GM18498 (cell line): ENCODE measurements at regions not wholly inside any gene's neighbourhood (a gene's known extent, or its start where the extent isn't known, plus 50 kb on each side); places are given as distances from the start of the nearest gene placed in this dataset.
A peak's percentile ranks its signal among the peaks of the same experiment; 100 is the strongest.
"Not testable (repeated sequence)": the region's sequence is repeated elsewhere in the genome, so short reads cannot be mapped to it uniquely, and the experiment has no call there.

Source experiments
- ATAC-seq: cut with Tn5 transposase; IDR thresholded peaks from one replicate; pipeline ENCODE4 v1.9.1; 2021; ENCODE audit warnings: mild to moderate bottlenecking, moderate library complexity; ENCODE audit not compliant: unreplicated experiment

GRCh38 chr6:27775138-27775795 lies 136.9 kb downstream of the OR2B2 start:
- ATAC-seq: not testable (repeated sequence)

DNA sequence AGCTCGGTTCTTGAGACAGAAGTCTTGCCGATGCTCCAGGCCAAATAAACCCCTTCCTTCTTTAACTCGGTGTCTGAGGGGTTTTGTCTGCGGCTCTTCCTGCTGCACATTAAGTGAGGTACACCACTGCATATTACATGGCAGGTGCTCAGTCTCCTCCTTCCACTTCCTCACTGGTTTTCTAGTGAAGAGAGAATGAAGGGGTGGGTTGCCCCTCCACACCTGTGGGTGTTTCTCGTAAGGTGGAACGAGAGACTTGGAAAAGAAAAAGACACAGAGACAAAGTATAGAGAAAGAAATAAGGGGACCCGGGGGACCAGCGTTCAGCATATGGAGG lies 138.0 kb downstream of the OR2B2 start:
- ATAC-seq: not testable (repeated sequence)

GRCh38 chr6:27773542-27774263 lies 138.5 kb downstream of the OR2B2 start:
- not testable (repeated sequence) for ATAC-seq

DNA sequence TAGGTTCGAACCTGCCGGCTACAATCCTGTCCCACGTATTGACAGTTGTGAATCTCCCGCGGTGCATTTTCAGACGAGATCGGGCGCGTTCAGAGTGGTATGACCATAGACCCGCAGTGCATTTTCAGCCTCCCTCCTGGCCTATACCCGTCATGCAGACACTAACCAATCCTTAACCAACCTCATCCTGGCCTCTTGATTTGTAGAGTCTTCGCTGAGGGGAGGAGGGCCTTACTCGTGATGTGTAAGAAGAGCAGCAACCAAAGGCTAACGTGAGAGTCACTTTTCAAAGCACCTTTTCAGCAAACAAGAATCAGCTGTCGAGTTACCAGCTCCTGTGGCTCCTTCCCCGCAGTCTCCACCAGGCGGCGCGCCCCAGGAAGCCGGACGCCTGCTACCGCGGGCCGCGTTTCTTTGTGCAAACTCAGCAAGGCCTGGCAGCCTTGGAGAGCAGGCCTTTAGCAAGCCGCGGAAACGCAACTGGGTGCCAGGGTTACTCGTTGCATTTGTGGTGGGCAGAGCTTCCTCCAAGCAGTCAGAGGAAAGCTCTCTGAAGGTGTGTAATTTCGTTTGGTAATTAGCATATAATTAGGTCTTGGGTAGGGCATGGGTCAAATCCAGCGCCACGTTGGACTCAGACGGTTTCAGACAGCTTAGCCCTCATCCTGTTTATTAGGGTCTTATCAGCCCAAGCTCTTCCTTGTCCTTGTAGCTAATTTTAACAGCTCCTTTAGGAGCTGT lies 139.8 kb downstream of the OR2B2 start:
- peak; percentile 92 for ATAC-seq

- no peak for ATAC-seq
Observed at GRCh38 chr6:27771235-27771634, 141.0 kb downstream of the OR2B2 start.

GRCh38 chr6:27770724-27771123 lies 141.5 kb downstream of the OR2B2 start:
- no peak for ATAC-seq

GRCh38 chr6:27768556-27768955 lies 143.6 kb downstream of the OR2B2 start:
- no peak for ATAC-seq

GRCh38 chr6:27767851-27768250 lies 144.3 kb downstream of the OR2B2 start:
- no peak for ATAC-seq

DNA sequence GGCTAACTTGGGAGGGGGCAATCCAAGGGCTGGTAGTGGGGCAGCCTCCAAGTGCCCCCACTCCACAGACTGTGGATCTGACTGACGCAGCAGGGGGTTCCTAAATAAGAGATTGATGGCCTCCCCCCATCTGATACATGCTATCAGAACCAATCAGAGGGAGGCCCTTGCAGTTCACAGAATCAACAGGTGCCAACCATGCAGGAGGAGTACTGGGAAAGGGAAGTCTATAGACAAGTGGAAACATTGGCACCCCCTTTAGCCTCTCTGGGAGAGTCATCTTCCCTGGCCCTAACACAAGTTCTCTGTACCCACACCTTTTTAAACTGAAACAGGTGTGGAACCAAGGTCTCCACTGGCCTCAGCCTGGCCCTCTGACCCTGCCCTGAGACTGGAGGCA lies 145.8 kb downstream of the OR2B2 start:
- no peak for ATAC-seq

DNA sequence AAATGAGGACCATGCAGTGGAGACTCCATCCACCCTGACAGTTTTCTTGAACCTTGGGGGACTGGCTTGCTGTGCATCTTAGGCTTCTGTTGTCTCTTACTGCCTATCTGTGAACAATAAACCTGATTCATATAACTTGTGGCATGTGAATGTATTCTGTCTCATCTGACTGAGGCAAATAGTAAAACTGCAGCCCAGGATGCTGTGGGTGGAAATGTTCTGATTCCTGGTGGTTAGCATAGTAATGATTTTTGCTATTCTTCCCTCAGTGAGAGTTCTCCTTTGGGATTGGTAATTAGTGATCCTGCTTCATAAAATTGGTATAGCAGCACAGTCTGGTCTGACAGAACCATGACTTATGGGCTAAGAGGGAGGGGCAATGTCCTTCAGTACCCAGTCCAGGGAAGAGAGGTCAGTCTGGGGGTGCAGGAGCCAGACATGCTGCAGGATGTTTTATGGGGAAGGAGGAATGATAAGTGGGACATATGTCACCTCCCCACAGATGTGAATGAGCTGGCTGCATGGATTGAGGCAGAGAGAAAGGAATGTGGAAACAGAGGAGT lies 147.1 kb downstream of the OR2B2 start:
- ATAC-seq: no peak

DNA sequence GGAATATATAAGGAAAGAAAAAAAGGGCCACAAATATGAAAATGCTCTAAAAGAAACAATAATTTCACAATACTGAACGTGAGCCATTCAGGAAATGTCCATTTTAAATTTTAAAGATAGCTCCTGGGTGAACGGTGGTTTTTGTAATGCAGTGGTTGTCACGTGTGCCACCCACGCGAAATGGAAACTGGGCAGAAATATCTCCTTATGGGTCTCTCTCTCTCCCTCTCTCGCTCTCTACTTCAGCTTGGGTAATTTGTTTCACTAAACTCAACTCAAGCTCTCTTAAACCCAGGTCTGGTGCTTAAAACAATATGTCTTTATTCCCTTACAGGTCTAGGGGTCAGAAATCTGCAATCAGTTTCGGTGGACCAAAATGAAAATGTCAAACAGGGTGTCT lies 150.8 kb downstream of the OR2B2 start:
- peak; percentile 40 for ATAC-seq

GRCh38 chr6:27760464-27760863 lies 151.7 kb downstream of the OR2B2 start:
- ATAC-seq: no peak

- ATAC-seq: no peak
Observed at GRCh38 chr6:27759930-27760329, 152.3 kb downstream of the OR2B2 start.

DNA sequence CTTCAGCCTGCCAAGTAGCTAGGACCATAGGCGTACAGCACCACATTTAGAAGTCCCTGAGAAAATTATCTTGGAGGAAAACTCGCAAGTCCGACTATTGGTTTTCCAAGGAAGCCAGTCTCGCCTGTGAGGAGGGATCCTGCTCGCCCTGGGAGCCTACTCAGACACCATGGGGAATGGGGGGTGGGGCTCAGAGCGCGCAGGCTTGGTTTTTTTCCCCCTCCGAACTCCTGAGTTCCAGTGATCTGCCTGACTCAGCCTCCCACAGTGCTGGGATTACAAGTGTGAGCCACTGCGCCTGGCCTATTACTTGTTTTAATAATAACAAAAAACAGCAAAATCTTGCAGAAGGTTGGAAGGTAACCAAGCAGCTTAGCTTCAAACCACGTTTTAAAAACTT lies 153.7 kb downstream of the OR2B2 start:
- ATAC-seq: no peak

- no peak for ATAC-seq
Observed at GRCh38 chr6:27757307-27757706, 154.9 kb downstream of the OR2B2 start.

GRCh38 chr6:27755768-27756167 lies 156.4 kb downstream of the OR2B2 start:
- ATAC-seq: no peak

DNA sequence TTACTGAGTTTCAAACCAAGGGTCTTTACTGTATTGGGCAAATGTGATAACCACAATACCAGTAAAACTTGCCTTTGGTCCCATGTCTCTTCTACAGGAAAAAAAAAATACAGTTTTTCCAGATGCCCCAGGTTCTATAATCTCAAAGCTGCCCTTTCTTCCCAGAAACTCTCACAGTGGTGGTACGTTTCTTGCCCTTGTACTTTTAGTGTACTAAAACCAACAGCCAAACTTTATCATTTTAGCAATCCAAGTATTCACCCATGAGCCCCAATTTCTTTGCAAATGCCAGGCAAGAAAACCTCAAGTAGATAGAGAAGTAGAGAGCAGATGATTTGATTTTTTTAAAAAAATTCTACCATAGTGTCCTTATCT lies 157.8 kb downstream of the OR2B2 start:
- ATAC-seq: no peak

DNA sequence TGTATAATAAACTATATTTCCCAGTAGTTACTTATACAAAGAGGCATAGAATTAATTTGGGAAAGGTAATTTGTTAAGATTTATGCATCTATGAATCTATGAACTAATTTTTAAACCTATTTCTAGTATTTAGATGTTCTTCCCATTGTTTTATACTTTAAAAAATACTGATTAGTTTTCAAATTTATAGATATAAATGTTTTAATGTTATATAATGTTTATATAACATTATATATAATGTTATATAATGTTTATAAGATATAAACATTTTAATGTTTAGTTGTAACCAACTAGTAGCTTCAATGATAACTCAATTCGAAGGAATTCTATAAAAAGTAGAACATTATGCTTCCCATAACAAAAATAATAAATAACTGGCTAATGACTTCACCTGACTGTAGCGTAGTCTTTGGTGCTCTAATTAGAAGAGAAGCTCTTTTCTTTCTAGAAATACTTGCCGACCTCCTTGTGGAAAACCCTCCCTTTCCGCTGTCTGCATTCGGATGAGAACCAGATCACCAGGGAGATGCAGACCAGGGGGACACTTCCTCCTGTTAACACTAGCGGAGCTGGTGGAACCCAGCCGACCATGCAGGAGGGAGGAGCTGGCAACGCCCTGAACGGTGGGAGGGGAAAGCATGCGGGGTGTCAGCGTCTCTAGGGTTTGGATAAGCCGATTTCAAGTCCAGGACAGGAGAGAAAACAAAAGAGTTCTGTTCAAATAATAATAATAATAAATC lies 158.4 kb downstream of the OR2B2 start:
- peak; percentile 64 for ATAC-seq

DNA sequence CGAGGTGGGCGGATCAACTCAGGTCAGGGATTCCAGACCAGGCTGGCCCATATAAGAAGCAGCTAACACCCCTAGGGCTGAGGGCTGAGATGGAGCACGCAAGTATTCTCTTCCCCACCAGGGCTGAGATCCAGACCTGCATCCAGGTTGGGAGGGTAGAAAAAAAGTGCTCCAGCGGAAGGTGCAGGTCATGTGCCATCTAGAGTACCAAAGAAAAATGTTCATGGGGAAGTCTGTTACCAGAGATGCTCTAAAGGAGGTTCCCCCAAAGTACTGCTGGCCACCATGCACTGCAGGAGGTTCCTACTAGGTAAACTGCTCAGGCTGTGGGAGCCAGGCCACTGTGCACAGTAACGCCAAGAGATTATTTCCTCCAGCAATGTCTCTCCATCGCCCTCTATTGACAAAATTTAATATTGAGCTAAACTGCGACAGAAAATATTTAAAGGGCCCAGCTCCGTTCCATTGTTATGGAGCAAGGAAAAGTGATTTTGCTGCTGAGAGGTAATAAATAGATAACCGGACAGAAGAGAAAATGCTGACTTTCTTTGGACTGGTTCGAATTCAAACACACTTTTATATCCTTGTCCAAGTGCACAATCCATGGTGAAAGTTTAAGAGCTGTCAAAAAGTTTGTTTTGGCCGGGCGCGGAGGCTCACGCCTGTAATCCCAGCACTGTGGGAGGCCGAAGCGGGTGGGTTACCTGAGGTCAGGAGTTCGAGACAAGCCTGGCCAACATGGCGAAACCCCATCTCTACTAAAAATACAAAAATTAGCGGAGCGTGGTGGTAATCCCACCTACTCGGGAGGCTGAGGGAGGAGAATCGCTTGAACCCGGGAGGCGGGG lies 159.9 kb downstream of the OR2B2 start:
- peak; percentile 37 for ATAC-seq

DNA sequence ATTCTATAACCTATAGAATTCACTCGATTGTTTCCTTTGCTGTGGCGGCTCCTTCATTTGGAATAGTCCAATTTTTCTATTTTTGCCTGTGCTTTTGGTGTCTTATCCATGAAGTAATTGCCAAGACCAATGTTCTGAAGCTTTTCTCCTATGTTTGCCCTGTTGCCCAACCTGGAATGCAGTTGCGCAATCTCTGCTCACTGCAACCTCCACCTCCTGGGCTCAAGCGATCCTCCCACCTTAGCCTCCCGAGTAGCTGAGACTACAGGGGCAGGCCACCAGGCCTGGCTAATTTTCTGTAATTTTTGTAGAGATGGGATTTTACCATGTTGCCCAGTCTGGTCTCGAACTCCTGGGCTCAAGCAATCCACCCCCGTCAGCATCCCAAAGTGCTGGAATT lies 163.5 kb downstream of the OR2B2 start:
- no peak for ATAC-seq
